Left ventricle myocardium superior (tissue), 1 donor: ENCODE measurements at regions not wholly inside any gene's neighbourhood (a gene's known extent, or its start where the extent isn't known, plus 50 kb on each side); places are given as distances from the start of the nearest gene placed in this dataset.

Source experiments
- ATAC-seq: fragments of 200-7000 bp; cut with Tn5 transposase; one replicate; pipeline ENCODE4 v1.9.1; 2020; ENCODE audit warnings: mild to moderate bottlenecking, moderate library complexity
- DNase-seq: peaks from one replicate; pipeline ENCODE4 v3.0.0-alpha.2; 2020
- intact Hi-C: fragments of 100-400 bp; cut with micrococcal nuclease; formaldehyde crosslinking; loops from one replicate; pipeline ENCODE4 v1.11.0; 2022
- donor health status: DM: no; HTN: yes; CAD: no; lungs with severe emphysema.

GRCh38 chr10:83880252-83880791 is 259.0 kb upstream of the GHITM start:
- ATAC-seq: no peak
- intact Hi-C loops: no loop called here
- no peak for DNase-seq

GRCh38 chr10:83881661-83882060 is 257.6 kb upstream of the GHITM start:
- peak; percentile 93 for ATAC-seq

GRCh38 chr10:83886871-83887270 is 252.4 kb upstream of the GHITM start:
- intact Hi-C loops: no loop called here
- DNase-seq (no peak), ATAC-seq (no peak)

More at GRCh38 chr10:83881661-83882060, 257.6 kb upstream of the GHITM start:
- no peak for DNase-seq
- intact Hi-C loops: no loop called here

- intact Hi-C loops: no loop called here
- ATAC-seq (no peak), DNase-seq (no peak)
Measured at GRCh38 chr10:83892737-83893136, 246.6 kb upstream of the GHITM start.

- DNase-seq (no peak), ATAC-seq (no peak)
- intact Hi-C loops: no loop called here
Measured at GRCh38 chr10:83896219-83896618, 243.1 kb upstream of the GHITM start.

- DNase-seq: no peak
- intact Hi-C loops: no loop called here
- ATAC-seq: no peak
Measured at GRCh38 chr10:83897626-83898025, 241.7 kb upstream of the GHITM start.

- intact Hi-C loops: no loop called here
- ATAC-seq (no peak), DNase-seq (no peak)
Measured at GRCh38 chr10:83908506-83908905, 230.8 kb upstream of the GHITM start.

GRCh38 chr10:83909001-83909400 is 230.3 kb upstream of the GHITM start:
- ATAC-seq (no peak), DNase-seq (no peak)
- intact Hi-C loops: no loop called here

- intact Hi-C loops: no loop called here
- ATAC-seq (no peak), DNase-seq (no peak)
Measured at GRCh38 chr10:83915801-83916200, 223.5 kb upstream of the GHITM start.

GRCh38 chr10:83917537-83918506 is 221.5 kb upstream of the GHITM start:
- DNase-seq (peak; percentile 56), ATAC-seq (peak; percentile 73)
- intact Hi-C loops: no loop called here

GRCh38 chr10:83919187-83919586 is 220.1 kb upstream of the GHITM start:
- DNase-seq: no peak
- intact Hi-C loops: no loop called here
- ATAC-seq: no peak

- intact Hi-C loops: no loop called here
- ATAC-seq (no peak), DNase-seq (no peak)
Measured at GRCh38 chr10:83921984-83922860, 217.1 kb upstream of the GHITM start.

GRCh38 chr10:83925133-83925532 is 214.2 kb upstream of the GHITM start:
- ATAC-seq (no peak), DNase-seq (no peak)
- intact Hi-C loops: no loop called here

- no peak for ATAC-seq
- DNase-seq: no peak
- intact Hi-C loops: no loop called here
Measured at GRCh38 chr10:83926606-83927005, 212.7 kb upstream of the GHITM start.

- intact Hi-C loops: no loop called here
- ATAC-seq (no peak), DNase-seq (no peak)
Measured at GRCh38 chr10:83927166-83927565, 212.1 kb upstream of the GHITM start.

GRCh38 chr10:83929399-83929798 is 209.9 kb upstream of the GHITM start:
- ATAC-seq: no peak
- DNase-seq: no peak
- intact Hi-C loops: no loop called here

- DNase-seq: no peak
- no peak for ATAC-seq
- intact Hi-C loops: no loop called here
Measured at GRCh38 chr10:83931669-83932068, 207.6 kb upstream of the GHITM start.

GRCh38 chr10:83932245-83932644 is 207.1 kb upstream of the GHITM start:
- intact Hi-C loops: no loop called here
- DNase-seq (no peak), ATAC-seq (no peak)

GRCh38 chr10:83934062-83934461 is 205.2 kb upstream of the GHITM start:
- DNase-seq: no peak
- ATAC-seq: no peak
- intact Hi-C loops: no loop called here
